Suprapubic skin (tissue), 4 donors: ENCODE measurements at regions not wholly inside any gene's neighbourhood (a gene's known extent, or its start where the extent isn't known, plus 50 kb on each side); places are given as distances from the start of the nearest gene placed in this dataset.

Experiments used
- DNase-seq, 2 donors: peaks; one replicate each; pipeline ENCODE4 v3.0.0-alpha.2; 2019; ENCODE audit warnings: low spot score in 2 of 2
- H3K27ac ChIP-seq: fragments of 200-600 bp; sonication (generic); one replicate; pipeline ENCODE4 v1.5.1; 2019
- H3K27me3 ChIP-seq: fragments of 200-600 bp; sonication (generic); one replicate; pipeline ENCODE4 v1.5.1; 2019
- H3K36me3 ChIP-seq: fragments of 200-600 bp; sonication (generic); one replicate; pipeline ENCODE4 v1.5.1; 2019
- H3K4me1 ChIP-seq: fragments of 200-600 bp; sonication (generic); one replicate; pipeline ENCODE4 v1.5.1; 2019
- H3K4me3 ChIP-seq: fragments of 200-600 bp; sonication (generic); one replicate; pipeline ENCODE4 v1.5.1; 2019; ENCODE audit warnings: mild to moderate bottlenecking
- H3K9me3 ChIP-seq: fragments of 200-600 bp; sonication (generic); one replicate; pipeline ENCODE4 v1.5.1; 2019
- CTCF ChIP-seq, 2 donors: fragments of 200-600 bp in 1 of 2; fragments of 450-650 bp in 1 of 2; sonication (generic) in 1 of 2; IDR thresholded peaks; one replicate each; pipeline ENCODE4 v1.5.1; 2016 to 2019; ENCODE audit warnings: antibody characterized with exemption in 2 of 2, mild to moderate bottlenecking in 1 of 2, moderate library complexity in 1 of 2
- EP300 ChIP-seq: sonication (generic); formaldehyde crosslinking; IDR thresholded peaks from one replicate; pipeline ENCODE4 v1.6.1; 2017; ENCODE audit warnings: antibody characterized with exemption
- POLR2A ChIP-seq, 2 donors: fragments of 450-650 bp; IDR thresholded peaks; one replicate each; pipeline ENCODE4 v1.6.1; 2017; ENCODE audit warnings: antibody characterized with exemption in 2 of 2, mild to moderate bottlenecking in 2 of 2, moderate library complexity in 2 of 2
- POLR2AphosphoS5 ChIP-seq, 3 donors: sonication (generic); formaldehyde crosslinking; IDR thresholded peaks; one replicate each; pipeline ENCODE4 v1.6.1; 2017; ENCODE audit warnings: antibody characterized with exemption in 3 of 3
- WGBS: methylation state at CpG from one replicate; pipeline ENCODE4 v1.1.5; 2018; 5-methylcytosine and 5-hydroxymethylcytosine counted together

- H3K27ac ChIP-seq = no peak overlapping the region
- H3K27me3 ChIP-seq = no peaks in the 10 kb centered on the region
- no peak for DNase-seq
- no peak overlapping the region for H3K4me3 ChIP-seq
- whole genome bisulfite sequencing = 49% methylated on average over 2 of the region's 2 CpGs
- no peaks in the 10 kb centered on the region for H3K9me3 ChIP-seq
- TF ChIP-seq CTCF (IDR thresholded peaks at IDR 0.05) (no peak), POLR2A (IDR thresholded peaks at IDR 0.05) (no peak), POLR2AphosphoS5 (IDR thresholded peaks at IDR 0.05) (no peak), EP300 (no peak)
- H3K4me1 ChIP-seq = no peaks in the 10 kb centered on the region
- no peaks in the 10 kb centered on the region for H3K36me3 ChIP-seq
Observed at GRCh38 chr10:43772171-43772570, 123.5 kb upstream of the ZNF32 start.

- no peak for DNase-seq
- H3K9me3 ChIP-seq = no peaks in the 10 kb centered on the region
- TF ChIP-seq POLR2AphosphoS5 (IDR thresholded peaks at IDR 0.05) (no peak), CTCF (IDR thresholded peaks at IDR 0.05) (no peak), POLR2A (IDR thresholded peaks at IDR 0.05) (no peak), EP300 (no peak)
- H3K36me3 ChIP-seq = no peaks in the 10 kb centered on the region
- H3K27me3 ChIP-seq = no peaks in the 10 kb centered on the region
- H3K27ac ChIP-seq = no peak overlapping the region
- 77% methylated on average over 2 of the region's 2 CpGs for WGBS
- no peak overlapping the region for H3K4me3 ChIP-seq
- H3K4me1 ChIP-seq = no peaks in the 10 kb centered on the region
Observed at GRCh38 chr10:43771675-43772074, 123.0 kb upstream of the ZNF32 start.

GRCh38 chr10:43765516-43765915 lies 116.8 kb upstream of the ZNF32 start:
- 89% methylated on average over 2 of the region's 2 CpGs for WGBS
- TF ChIP-seq CTCF (IDR thresholded peaks at IDR 0.05) (no peak), POLR2A (IDR thresholded peaks at IDR 0.05) (no peak), POLR2AphosphoS5 (IDR thresholded peaks at IDR 0.05) (no peak), EP300 (no peak)

GRCh38 chr10:43763846-43764245 lies 115.2 kb upstream of the ZNF32 start:
- no peak for TF ChIP-seq POLR2AphosphoS5 (IDR thresholded peaks at IDR 0.05)
- Histone ChIP-seq H3K36me3 (no peaks in the 10 kb centered on the region), H3K4me1 (no peaks in the 10 kb centered on the region), H3K27me3 (no peaks in the 10 kb centered on the region), H3K9me3 (no peaks in the 10 kb centered on the region), H3K4me3 (no peak overlapping the region), H3K27ac (no peak overlapping the region)
- no peak for DNase-seq

More at GRCh38 chr10:43765516-43765915, 116.8 kb upstream of the ZNF32 start:
- H3K27me3 ChIP-seq = no peaks in the 10 kb centered on the region
- no peak overlapping the region for H3K4me3 ChIP-seq
- no peak for DNase-seq
- H3K9me3 ChIP-seq = no peaks in the 10 kb centered on the region
- H3K36me3 ChIP-seq = no peaks in the 10 kb centered on the region
- no peak overlapping the region for H3K27ac ChIP-seq
- H3K4me1 ChIP-seq = no peaks in the 10 kb centered on the region

- H3K4me3 ChIP-seq = no peak overlapping the region
- H3K36me3 ChIP-seq = no peaks in the 10 kb centered on the region
- 88% methylated on average over 10 of the region's 10 CpGs for WGBS
- no peak for DNase-seq
- no peak overlapping the region for H3K27ac ChIP-seq
- TF ChIP-seq POLR2AphosphoS5 (IDR thresholded peaks at IDR 0.05) = no peak
- no peak for TF ChIP-seq POLR2A (IDR thresholded peaks at IDR 0.05)
- no peak for TF ChIP-seq EP300
- TF ChIP-seq CTCF (IDR thresholded peaks at IDR 0.05) = no peak
- H3K4me1 ChIP-seq = no peaks in the 10 kb centered on the region
- H3K9me3 ChIP-seq = no peaks in the 10 kb centered on the region
- no peaks in the 10 kb centered on the region for H3K27me3 ChIP-seq
Observed at GRCh38 chr10:43760514-43760913, 111.8 kb upstream of the ZNF32 start.

- TF ChIP-seq POLR2A (IDR thresholded peaks at IDR 0.05) (no peak), EP300 (no peak), CTCF (IDR thresholded peaks at IDR 0.05) (no peak), POLR2AphosphoS5 (IDR thresholded peaks at IDR 0.05) (no peak)
- Histone ChIP-seq H3K4me3 (no peak overlapping the region), H3K4me1 (no peaks in the 10 kb centered on the region), H3K36me3 (no peaks in the 10 kb centered on the region), H3K27ac (no peak overlapping the region), H3K27me3 (no peaks in the 10 kb centered on the region), H3K9me3 (no peaks in the 10 kb centered on the region)
- DNase-seq = no peak
- WGBS = 85% methylated on average over 5 of the region's 5 CpGs
Observed at GRCh38 chr10:43759216-43759615, 110.5 kb upstream of the ZNF32 start.
